Endothelial cell of umbilical vein (primary cell): ENCODE measurements at regions not wholly inside any gene's neighbourhood (a gene's known extent, or its start where the extent isn't known, plus 50 kb on each side); places are given as distances from the start of the nearest gene placed in this dataset.

Experiments
- BruUV-seq: library from RNA; stranded (reverse); fragments of 400-500 nt; replicated peaks from 2 replicates; lab custom pipeline; 2021; lab: Mats Ljungman, UMichigan
- CTCF ChIA-PET: fragments of 300-600, 350-600 bp; sonication (Branson Sonifier 250); formaldehyde crosslinking; loops from one replicate; lab custom pipeline; 2021; ENCODE audit warnings: antibody characterized with exemption, inconsistent platforms; lab: Charles Lee
- POLR2A ChIA-PET: fragments of 300-600, 350-600 bp; sonication (Branson Sonifier 250); formaldehyde crosslinking; loops from one replicate; lab custom pipeline; 2021; ENCODE audit warnings: antibody characterized with exemption, inconsistent platforms; lab: Charles Lee
- DNase-seq: peaks from one replicate; pipeline ENCODE4 v3.0.0-alpha.2; 2011; ENCODE audit warnings: low read depth, low spot score
- FAIRE-seq: peaks from 2 replicates; lab custom pipeline; 2011; peaks lifted over from hg19 to GRCh38; lab: Jason Lieb, UNC
- H2AFZ ChIP-seq: 2 replicates; pipeline ENCODE4 v1.6.0; 2012; ENCODE audit warnings: low read depth, low read length, control low read depth, inconsistent platforms
- H3K27ac ChIP-seq: 2 replicates; pipeline ENCODE4 v1.5.1; 2011; ENCODE audit warnings: low read depth, mild to moderate bottlenecking, control low read depth, low read length, moderate library complexity; ENCODE audit not compliant: insufficient read depth
- H3K27me3 ChIP-seq, 2 experiments: 2 replicates each; pipeline versions ENCODE4 v1.6.0 to v1.6.1; 2011; ENCODE audit warnings: low read length in 2 of 2, mixed read lengths in 1 of 2; ENCODE audit not compliant: control insufficient read depth in 2 of 2, insufficient read depth in 2 of 2
- H3K36me3 ChIP-seq, 2 experiments: 2 replicates in 1 of 2; 3 replicates in 1 of 2; pipeline ENCODE4 v1.5.1; 2011; ENCODE audit warnings: low read length in 2 of 2, mild to moderate bottlenecking in 1 of 2, moderate library complexity in 1 of 2; ENCODE audit not compliant: control insufficient read depth in 2 of 2, insufficient read depth in 2 of 2; ENCODE audit errors: extremely low read depth in 1 of 2
- H3K4me1 ChIP-seq: 3 replicates; pipeline ENCODE4 v1.5.1; 2011; ENCODE audit warnings: mild to moderate bottlenecking, low read length; ENCODE audit not compliant: control insufficient read depth, insufficient read depth; ENCODE audit errors: extremely low read depth
- H3K4me2 ChIP-seq: 2 replicates; pipeline ENCODE4 v1.6.1; 2011; ENCODE audit warnings: low read length, control low read depth, mixed read lengths; ENCODE audit not compliant: insufficient read depth
- H3K4me3 ChIP-seq, 3 experiments: fragments of 200-600 bp in 1 of 3; sonication (generic), shearing (Covaris generic) in 1 of 3; replicated peaks in 1 of 3; 2 replicates each; pipeline ENCODE4 v1.5.1; 2011 to 2016; ENCODE audit warnings: control low read depth in 3 of 3, low read length in 3 of 3, mild to moderate bottlenecking in 2 of 3, inconsistent platforms in 1 of 3, low read depth in 1 of 3, moderate library complexity in 1 of 3; ENCODE audit not compliant: insufficient read depth in 1 of 3
- H3K79me2 ChIP-seq: 2 replicates; pipeline ENCODE4 v1.6.0; 2012; ENCODE audit warnings: low read length, inconsistent platforms; ENCODE audit not compliant: control insufficient read depth, insufficient read depth
- H3K9ac ChIP-seq: replicated peaks from 2 replicates; pipeline ENCODE3; 2011; ENCODE audit warnings: low read length, control low read depth; ENCODE audit not compliant: insufficient read depth; ENCODE audit errors: extremely low read depth
- H3K9me1 ChIP-seq: replicated peaks from 3 replicates; pipeline ENCODE4 v1.6.0; 2011; ENCODE audit warnings: mild to moderate bottlenecking, low read length; ENCODE audit not compliant: control insufficient read depth, insufficient read depth; ENCODE audit errors: extremely low read depth
- H3K9me3 ChIP-seq: replicated peaks from 2 replicates; pipeline ENCODE4 v1.5.1; 2012; ENCODE audit warnings: low read length, inconsistent platforms; ENCODE audit not compliant: control insufficient read depth, insufficient read depth
- H4K20me1 ChIP-seq: replicated peaks from 2 replicates; pipeline ENCODE3; 2011; ENCODE audit warnings: mild to moderate bottlenecking, low read length; ENCODE audit not compliant: control insufficient read depth, insufficient read depth; ENCODE audit errors: extremely low read depth
- CTCF ChIP-seq, 2 donors: IDR thresholded peaks; 1 replicate in 1 of 2; 2 replicates in 1 of 2; pipeline ENCODE4 v1.5.1; 2011; ENCODE audit warnings: low read length in 2 of 2, mild to moderate bottlenecking in 2 of 2, moderate library complexity in 2 of 2, control low read depth in 1 of 2, inconsistent platforms in 1 of 2, low read depth in 1 of 2; ENCODE audit not compliant: insufficient read depth in 1 of 2; ENCODE audit errors: extremely low read depth in 1 of 2
- EZH2 ChIP-seq: IDR thresholded peaks from 2 replicates; pipeline ENCODE4 v1.6.1; 2012; ENCODE audit warnings: borderline replicate concordance, low read depth, mild to moderate bottlenecking, moderate library complexity, low read length, inconsistent platforms; ENCODE audit not compliant: severe bottlenecking
- FOS ChIP-seq: IDR thresholded peaks from 2 replicates; pipeline ENCODE4 v1.6.1; 2011; ENCODE audit warnings: mild to moderate bottlenecking, low read length, moderate library complexity, borderline replicate concordance; ENCODE audit not compliant: insufficient read depth
- GATA2 ChIP-seq: IDR thresholded peaks from 2 replicates; pipeline ENCODE4 v1.7.0; 2011; ENCODE audit warnings: low read depth, mild to moderate bottlenecking, moderate library complexity, mixed read lengths, low read length; ENCODE audit not compliant: insufficient read length, insufficient read depth
- JUN ChIP-seq: IDR thresholded peaks from 2 replicates; pipeline ENCODE4 v1.6.1; 2011; ENCODE audit warnings: borderline replicate concordance, low read depth; ENCODE audit not compliant: insufficient read length, insufficient read depth
- MAX ChIP-seq: IDR thresholded peaks from 2 replicates; pipeline ENCODE4 v1.6.1; 2011; ENCODE audit not compliant: insufficient read depth, insufficient read length
- MYC ChIP-seq: IDR thresholded peaks from one replicate; pipeline ENCODE4 v1.6.1; 2011; ENCODE audit warnings: mild to moderate bottlenecking, low read depth, low read length
- POLR2A ChIP-seq: IDR thresholded peaks from 2 replicates; pipeline ENCODE4 v1.6.1; 2012; ENCODE audit warnings: low read depth, mild to moderate bottlenecking, control low read depth, low read length
- POLR2AphosphoS5 ChIP-seq: IDR thresholded peaks from 2 replicates; pipeline ENCODE4 v1.6.1; 2012; ENCODE audit warnings: low read depth, mild to moderate bottlenecking, control low read depth, low read length, moderate library complexity; ENCODE audit not compliant: insufficient read depth
- dilution Hi-C: fragments of 300-500 bp; cut with MboI; formaldehyde crosslinking; loops from one replicate; pipeline ENCODE4 v1.15.0; 2019; ENCODE audit warnings: low sequenced_read_pairs; ENCODE audit not compliant: extremely low pct_ligation_motif_present
- intact Hi-C: fragments of 100-400 bp; cut with micrococcal nuclease; formaldehyde crosslinking; loops from one replicate; pipeline ENCODE4 v1.10.0; 2022

GRCh38 chr1:181998858-181999257, 62.7 kb downstream of the ZNF648 start:
- no peak for TF ChIP-seq MAX
- TF ChIP-seq EZH2, result no peak
- TF ChIP-seq FOS, result no peak
- TF ChIP-seq JUN, result no peak
- TF ChIP-seq POLR2A, result no peak
- TF ChIP-seq GATA2, result no peak
- no peak for TF ChIP-seq MYC
- TF ChIP-seq POLR2AphosphoS5, result no peak
- TF ChIP-seq CTCF (IDR thresholded peaks at IDR 0.05; ENCODE audit: extremely low read depth in 1 of 2, insufficient read depth in 1 of 2, low read depth in 1 of 2, low read length in 2 of 2), result no peak
- no peak for FAIRE-seq
- DNase-seq, result no peak
- Histone ChIP-seq H3K9ac (no peak overlapping the region), H3K27ac (no peak overlapping the region), H3K36me3 (no peaks in the 10 kb centered on the region), H2AFZ (no peak overlapping the region), H3K4me3 (no peak overlapping the region), H3K9me1 (no peaks in the 10 kb centered on the region), H4K20me1 (no peaks in the 10 kb centered on the region), H3K27me3 (no peaks in the 10 kb centered on the region), H3K79me2 (no peaks in the 10 kb centered on the region), H3K4me2 (no peak overlapping the region), H3K4me1 (no peaks in the 10 kb centered on the region), H3K9me3 (no peaks in the 10 kb centered on the region)
- CTCF ChIA-PET, result no interaction called here
- intact Hi-C loops (no loop called here), dilution Hi-C loops (no loop called here)
- no TSS peak for BruUV-seq
- POLR2A ChIA-PET, result no interaction called here
